ENCODE measurements at regions not wholly inside any gene's neighbourhood (a gene's known extent, or its start where the extent isn't known, plus 50 kb on each side); places are given as distances from the start of the nearest gene placed in this dataset.
"Not testable (repeated sequence)": the region's sequence is repeated elsewhere in the genome, so short reads cannot be mapped to it uniquely, and the experiment has no call there.

DNA sequence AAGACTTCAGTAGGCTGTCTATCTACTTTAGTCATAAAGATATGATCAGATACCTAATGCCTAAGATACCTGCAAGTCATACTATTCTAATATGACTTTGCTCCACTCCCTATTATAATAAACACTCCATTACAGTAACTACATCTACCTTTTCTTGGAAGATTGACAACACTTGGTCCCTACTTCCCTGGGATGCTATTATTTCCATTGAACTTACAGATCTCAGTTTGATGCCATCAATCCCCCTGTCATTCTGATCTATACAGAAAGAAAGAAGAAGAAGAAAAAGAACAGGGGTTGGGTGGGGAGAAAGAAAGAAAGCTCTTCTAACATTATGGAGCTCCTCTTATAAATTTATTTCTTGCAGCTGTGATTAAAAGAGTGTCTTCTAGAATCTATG, 889.1 kb upstream of the NRXN1 start:
- DNase-seq: no peak

DNA sequence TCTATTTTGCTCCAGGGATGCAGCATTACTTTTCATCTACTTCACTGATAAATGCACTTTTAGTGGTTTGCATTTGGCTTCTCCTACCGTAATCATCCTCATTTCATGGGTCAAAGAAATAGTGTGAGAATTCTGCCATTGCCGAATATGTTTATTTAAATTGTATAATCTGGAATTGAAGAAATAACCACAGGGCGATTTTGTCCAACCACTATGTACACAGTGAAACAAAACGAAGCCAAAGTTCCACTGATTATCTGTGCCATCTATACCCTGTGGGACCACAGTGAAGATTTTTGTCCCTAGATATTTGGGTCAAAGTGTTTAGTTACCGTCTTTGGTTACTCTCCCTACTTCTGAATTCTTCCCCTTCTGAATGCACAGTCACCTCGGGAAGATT, 888.6 kb upstream of the NRXN1 start:
- DNase-seq: no peak

DNA sequence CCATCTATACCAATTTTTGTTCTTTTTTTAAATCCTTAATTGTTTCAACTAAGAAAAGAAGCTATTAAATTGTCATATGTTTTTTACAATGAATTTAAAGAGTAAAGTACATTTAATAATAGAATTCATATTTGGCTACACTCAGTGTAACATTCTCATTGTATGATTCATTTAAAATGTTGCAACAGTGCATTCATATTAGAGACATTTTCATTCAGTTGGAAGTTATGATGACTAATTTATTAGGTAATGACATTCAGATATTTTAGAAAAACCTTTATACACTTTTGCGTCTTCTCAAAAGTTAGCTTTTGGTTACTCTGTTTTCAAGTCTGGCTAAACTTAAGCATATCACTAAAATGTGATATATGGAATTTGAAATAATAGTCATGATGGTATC, 887.5 kb upstream of the NRXN1 start:
- no peak for DNase-seq

DNA sequence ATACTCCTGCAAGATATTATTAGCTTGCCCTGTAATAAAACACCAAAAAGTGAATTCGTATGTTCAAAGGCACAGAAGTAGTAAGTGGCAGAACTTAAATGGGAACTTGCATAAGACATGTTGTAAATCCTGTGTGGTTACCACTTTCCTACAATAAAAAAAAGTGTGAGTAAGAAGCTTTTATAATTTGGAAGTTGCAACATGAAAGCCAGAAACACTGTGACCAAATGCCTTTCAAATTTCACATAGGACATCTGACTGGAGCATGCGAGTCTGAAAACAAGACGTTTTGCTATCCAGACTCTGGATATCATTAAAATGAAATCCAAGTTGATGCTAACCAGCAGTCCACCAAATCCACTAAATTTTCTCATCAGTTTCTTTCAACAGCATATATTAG, 886.2 kb upstream of the NRXN1 start:
- no peak for DNase-seq

DNA sequence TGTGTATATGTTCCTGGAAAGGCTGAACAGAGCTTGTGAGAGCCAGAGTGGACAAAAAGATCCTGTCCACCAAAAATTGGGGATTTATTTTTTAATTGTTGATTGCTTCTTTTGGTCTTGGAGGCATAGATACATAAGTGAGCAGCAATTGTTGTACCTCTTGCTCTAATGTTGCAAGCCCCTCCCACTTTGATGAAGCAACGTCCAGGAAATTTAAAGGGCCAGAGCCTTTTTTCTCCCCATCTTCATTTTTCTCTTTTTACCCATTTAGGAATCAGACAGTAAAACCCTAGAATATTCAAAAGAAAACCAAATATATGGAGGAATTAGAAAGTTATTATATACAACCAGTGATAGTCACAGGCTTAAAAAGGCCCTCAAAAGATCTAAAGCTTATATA, 871.8 kb upstream of the NRXN1 start:
- DNase-seq: no peak

DNA sequence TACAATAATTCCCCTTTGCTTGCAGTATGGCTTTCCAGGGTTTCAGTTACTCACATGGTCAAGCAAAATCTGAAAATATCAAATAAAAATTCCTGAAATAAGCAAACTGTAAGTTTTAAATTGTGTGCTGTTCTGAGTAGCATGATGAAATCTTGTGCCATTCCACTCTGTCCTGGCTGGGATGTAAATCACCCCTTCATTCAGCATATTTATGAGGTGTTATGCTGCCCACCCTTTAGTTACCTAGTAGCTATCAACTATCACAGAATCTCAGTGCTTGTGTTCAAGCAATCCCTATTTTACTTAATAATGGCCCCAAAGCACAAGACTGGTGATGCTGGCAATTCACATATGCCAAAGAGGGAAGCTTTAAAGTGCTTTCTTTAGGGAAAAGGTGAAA, 867.7 kb upstream of the NRXN1 start:
- no peak for DNase-seq

DNA sequence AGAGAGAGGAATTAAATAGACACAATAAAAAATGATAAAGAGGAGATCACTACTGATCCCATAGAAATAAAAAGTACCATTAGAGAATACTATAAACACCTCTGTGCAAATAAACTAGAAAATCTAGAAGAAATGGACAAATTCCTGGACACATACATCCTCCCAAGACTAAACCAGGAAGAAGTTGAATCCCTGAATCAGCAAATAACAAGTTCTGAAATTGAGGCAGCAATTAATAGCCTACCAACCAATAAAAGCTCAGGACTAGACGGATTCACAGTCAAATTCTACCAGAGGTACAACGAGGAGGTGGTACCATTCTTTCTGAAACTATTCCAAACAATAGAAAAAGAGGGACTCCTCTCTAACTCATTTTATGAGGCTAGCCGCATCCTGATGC, 862.7 kb upstream of the NRXN1 start:
- not testable (repeated sequence) for DNase-seq

DNA sequence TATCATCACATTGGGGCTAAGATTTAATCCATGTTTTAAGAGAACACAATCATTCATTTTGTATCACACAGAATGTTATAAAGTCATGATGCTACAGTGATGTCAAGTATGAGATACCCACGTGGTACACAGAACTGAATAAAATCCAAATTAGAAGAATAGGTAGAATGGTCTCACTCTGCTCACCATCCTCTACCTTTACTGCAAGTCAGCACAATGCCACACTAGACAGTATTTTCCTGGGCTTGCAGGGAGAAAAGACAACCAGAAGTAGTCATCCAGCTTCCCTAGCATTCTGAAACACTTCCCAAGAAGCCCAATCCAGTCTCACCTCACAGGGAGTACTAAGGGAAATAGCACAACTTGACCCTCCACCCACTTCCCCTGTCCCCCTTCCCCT, 856.2 kb upstream of the NRXN1 start:
- DNase-seq: no peak

DNA sequence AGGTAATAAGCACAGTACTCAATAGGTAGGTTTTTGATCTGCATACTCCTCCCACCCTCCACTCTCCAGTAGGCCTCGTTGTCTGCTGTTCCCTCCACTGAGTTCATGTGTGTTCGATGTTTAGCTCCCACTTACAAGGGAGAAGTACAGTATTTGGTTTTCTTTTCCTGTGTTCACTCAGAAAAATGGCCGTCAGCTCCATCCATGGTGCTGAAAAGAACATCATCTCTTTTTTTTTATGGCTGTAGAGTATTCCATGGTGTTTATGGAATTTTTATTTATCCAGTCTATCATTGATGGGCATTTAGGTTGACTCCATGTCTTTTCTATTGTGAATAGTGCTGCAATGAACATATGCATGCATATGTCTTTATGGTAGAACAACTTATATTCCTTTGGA, 849.7 kb upstream of the NRXN1 start:
- no peak for DNase-seq

DNA sequence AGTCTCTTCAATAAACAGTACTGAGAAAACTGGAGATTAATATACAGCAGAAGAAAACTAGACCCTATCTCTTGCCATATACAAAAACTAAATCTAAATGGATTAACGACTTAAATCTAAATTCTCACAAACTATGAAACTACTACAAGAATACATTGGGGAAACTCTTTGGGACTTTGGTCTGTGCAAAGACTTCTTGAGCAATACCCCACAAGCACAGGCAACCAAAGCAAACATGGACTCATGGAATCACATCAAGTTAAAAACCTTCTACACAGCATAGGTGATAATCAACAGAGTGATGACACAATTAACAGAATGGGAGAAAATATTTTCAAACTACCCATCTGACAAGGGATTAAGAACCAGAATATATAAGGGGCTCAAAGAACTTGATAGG, 848.2 kb upstream of the NRXN1 start:
- DNase-seq: no peak

DNA sequence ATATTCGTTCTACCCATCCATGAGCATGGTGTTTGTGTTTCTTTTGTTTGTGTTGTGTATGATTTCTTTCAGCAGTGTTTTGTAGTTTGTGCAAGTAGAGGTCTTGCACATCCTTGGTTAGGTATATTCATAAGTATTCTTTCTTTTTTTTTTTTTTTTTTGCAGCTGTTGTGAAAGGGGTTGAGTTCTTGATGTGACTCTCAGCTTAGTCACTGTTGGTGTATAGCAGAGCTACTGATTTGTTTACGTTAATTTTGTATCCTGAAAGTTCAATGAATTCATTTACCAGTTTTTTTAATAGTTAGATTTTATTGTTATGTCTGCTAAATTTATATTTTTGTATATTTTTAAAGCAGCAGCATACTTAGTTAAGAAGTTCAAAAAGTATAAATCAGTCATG, 834.4 kb upstream of the NRXN1 start:
- DNase-seq: no peak

DNA sequence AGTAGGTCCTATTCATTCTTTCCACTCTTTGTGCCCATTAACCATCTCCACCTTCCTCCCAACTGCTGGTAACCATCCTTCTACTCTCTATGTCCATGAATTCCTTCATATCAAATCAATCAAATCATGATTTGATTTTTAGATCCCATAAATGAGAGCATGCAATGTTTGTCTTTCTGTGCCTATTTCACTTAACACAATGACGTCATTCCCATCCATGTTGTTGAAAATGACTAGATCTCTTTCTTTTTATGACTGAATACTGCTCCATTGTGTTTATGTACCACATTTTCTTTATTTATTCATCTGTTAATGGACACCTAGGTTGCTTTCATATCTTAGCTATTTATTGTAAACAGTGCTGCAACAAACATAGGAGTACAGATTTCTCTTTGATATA, 827.3 kb upstream of the NRXN1 start:
- no peak for DNase-seq

DNA sequence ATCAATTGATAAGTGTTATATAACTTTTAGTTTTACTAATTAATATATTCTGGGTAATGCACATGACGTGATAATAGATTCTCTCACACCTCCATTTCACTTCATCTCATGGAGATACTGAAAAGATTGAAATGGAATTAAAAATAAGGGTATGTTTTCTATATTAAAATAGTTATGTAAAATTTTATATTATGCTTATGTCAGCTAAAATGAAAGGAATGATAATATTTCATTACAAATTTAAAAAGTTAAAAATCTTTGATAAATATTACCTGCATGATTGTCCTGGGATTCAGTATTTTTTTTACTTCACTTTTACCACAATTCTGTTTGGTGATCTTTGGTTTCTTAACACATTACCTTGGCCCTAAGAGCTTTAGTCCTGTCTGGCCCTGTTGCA, 823.8 kb upstream of the NRXN1 start:
- DNase-seq: no peak

DNA sequence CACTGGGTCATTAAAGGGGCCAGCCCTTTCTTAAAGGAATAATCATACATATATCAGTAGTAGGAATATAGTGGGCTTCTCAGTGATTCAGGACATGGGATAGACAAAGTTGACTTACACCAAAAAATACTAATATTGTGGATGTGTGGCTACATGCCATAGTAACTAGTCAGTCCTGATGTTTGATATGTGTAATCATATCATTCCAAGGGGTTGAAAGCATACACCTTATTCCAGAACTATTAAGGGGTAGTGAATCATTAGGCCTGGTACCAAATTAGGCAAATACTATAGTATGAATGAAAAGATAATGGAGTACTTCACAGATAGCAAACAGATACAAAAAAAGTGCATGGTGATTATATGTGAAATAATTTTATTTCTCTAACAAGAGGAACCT, 814.9 kb upstream of the NRXN1 start:
- no peak for DNase-seq

DNA sequence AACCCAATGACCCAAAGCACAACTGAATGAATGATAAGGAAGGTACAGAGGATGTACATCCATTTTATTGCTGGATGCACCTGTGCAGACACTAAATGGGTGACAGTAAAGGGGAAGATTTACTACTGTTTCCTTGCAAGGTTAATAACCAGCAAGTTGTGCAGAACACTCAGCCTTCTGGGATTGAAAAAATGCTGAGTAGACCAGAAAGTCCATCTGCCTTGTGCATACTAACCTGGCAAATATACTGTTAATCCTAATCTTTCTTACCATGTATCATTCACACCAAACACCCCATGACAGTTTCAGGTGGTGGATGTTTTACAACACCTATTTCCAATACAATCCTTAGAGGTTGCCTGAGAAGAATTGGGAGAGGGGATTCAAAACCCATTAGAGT, 814.1 kb upstream of the NRXN1 start:
- DNase-seq: no peak

DNA sequence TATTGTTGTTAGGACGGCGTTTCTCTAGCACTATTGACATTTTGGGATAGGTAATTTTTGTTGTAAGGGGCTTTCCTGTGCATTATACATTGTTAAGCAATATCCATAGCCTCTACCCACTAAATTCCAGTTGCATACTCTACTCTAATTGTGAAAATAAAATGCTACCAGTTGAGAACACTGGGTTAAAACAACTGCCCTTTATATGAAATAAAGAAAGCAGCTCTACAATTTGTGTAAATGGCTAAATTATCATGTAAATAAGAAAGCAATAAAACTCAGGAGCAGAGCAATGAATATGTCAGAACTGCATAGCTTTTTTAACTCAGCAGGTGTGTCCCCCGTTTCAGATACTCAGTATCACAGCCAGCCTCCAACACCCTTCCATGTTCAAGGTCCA, 812.7 kb upstream of the NRXN1 start:
- DNase-seq: no peak

DNA sequence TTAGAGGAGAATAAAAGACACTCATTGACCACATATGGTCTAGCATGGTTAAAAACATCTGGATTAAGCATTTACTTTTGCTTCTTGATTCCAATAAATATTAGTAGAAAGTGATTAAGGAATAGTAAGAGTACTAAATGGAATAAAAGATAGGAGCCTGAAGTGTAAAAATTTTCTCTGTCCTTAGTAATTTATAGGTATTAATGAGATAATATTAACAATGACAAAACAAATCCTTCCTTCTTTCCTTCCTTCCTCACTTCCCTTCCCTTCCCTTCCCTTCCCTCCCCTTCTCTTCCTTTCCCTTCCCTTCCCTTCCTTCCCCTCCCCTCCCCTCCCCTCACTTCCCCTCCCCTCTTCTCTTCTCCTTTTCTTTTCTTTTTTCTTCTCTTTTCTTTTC, 797.5 kb upstream of the NRXN1 start:
- DNase-seq: no peak

DNA sequence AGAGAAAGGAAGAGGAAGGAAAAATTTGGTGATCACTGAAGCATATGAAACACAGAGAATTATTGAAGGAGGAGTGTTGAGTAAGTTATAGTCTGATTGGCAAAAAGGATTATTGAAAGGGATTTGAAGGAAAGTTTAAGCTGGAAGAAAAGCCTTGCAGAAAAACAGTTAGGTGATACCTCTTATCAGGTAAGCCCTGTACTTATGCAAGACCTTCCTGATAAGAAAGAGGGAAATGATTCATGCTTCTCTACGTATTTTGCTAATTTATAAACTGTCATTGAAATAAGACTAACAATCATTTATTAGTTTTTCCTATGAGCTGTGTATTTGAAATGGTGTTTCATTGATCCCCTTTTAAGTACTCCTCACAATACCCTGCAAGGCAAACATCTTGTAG, 793.9 kb upstream of the NRXN1 start:
- no peak for DNase-seq

DNA sequence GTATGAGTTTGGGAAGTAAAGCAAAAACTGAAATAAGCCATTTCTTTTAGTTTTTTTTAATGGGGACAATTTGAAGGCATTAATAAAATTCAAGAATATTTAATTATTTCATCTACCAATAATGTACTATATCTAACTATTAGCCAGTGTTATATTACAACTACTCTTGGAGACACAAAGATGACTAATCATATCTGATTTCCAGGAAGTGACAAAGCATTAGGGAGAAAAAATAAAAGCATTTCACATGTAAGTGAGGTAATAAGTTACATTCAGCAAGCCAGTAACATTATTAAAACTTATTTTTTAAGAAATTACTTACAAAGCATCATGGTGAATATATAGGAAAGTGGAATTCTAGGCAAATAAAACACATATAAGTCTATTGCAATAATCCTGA, 781.3 kb upstream of the NRXN1 start:
- DNase-seq: no peak

DNA sequence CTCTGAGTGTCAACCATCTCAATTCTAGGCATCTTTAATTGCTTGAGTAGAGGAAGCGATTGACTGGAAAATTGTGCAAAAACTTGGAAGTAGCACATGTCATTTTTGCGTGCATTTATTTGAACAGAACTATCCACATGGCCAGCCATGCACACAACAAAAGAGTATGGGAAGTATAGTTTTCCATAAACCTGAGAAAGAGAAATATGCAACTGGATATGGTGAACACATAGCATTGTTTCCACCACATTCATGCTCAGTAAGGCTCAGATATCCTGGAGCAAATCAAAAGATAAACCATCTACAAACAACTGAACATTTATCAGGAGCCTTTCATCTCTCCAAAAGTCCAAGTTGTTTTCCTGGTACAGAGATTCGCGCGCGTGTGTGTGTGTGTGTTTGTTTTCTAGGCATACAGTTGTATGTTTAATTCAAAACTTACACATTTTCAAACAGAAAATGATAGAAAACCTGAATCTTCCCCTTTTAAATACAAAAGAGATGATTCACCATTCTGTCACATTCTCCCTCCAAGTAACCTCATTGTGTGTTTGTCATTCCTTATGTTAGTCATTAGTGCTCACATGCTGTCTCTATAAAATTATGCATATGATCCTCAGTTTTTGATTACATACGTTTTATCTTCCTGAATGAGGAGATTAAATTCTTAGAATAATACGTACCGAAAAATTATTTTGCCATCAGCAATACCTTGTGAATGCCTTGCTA, 780.4 kb upstream of the NRXN1 start:
- no peak for DNase-seq

DNA sequence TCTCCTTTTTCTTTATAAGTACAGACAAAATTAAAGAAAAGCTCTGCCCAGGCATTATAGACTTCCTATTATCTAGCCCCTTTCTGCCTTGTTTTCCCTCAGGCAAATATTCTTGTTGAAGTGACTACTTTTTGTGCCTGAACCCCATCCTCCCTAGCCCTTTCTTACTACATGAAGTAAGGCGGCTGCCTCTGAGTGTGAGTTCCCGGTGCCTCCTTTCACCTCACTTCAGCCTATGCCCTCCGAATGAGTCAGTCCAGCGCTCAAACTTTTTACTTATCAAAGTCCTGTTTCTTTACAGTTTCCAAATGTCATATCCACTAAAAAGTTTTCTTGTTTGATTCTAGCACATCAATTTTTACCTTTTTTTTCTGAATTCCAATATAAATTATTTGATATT, 778.3 kb upstream of the NRXN1 start:
- DNase-seq: no peak

DNA sequence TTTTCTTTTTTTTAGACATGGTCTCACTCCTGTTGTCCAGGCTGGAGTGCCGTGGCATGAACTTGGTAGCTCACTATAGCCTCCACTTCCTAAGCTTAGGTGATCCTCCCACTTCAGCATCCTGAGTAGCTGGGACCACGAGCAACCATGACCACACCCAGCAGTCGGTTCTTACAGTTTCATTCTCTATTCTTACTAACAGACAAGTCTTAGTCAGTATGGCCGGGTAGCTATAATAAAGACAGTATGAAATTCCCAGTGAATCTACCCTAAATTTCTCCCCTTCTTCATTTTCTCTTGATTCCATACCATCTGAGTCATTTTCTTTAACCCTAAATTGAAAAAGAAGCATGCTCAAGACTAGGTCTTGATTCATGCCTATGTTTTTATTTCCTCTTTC, 775.3 kb upstream of the NRXN1 start:
- no peak for DNase-seq

DNA sequence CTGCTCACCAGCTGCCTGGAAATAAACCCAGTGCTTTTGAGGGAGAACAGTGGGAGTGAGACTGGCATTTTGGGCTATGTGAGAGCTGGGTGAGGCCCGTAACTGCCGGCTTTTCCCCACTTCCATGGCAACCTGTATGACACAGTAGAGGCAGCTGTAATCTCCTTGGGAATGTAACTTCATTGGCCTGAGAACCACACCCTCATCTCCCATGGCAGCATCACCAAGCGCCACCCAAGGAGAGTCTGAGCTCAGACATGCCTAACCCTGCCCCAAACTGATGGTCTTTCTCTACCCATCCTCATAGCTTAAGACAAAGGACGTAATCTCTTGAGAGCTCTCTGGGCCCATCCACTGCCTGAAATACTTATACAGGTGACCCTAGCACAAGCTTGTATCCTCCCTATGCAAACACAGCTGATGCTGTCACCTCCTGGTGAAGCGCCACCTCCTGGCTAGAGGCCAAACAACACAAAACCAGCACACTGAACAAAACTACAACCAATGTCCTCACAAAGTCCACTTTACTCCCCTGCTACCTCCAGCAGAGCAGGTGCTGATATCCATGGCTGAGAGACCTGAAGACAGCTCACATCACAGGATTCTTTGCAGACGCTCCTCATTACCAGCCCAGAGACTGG, 763.4 kb upstream of the NRXN1 start:
- DNase-seq: peak; percentile 2

DNA sequence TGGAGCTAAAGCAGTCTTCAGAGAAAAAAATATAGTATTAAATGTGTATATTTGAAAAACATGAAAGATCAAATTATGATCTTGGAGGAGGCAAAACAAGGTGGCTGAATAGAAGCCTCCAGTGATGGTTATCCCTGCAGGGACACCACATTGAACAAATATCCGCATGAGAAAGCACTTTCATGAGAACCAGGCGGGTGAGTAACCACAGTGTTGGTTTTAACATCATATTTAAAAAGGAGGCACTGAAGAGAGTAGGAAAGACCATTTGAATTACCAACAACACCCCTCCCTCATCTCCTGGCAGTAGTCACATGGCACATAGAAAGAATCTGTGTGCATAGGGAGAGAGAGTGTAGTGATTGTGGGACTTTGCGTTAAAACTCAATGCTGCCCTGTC, 759.6 kb upstream of the NRXN1 start:
- no peak for DNase-seq

DNA sequence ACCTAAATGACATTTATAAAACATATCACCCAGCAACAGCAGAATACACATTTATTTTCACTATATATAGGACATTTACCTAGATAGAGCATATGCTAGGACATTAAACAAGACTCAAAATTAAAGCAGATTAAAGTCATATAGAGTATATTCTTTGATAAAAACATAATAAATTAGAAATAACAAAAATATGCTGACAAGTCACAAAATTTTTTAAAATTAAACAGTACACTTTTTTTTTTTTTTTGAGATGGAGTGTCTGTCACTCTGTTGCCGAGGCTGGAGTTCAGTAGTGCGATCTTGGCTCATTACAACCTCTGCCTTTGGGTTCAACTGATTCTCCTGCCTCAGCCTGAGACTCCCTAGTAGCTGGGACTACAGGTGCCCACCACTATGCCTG, 758.9 kb upstream of the NRXN1 start:
- DNase-seq: no peak

Data from stimulated activated CD4-positive, alpha-beta T cell treated with anti-CD3 and anti-CD28 coated beads, Interleukin-15, amount 100 ng/mL, for 24 hours (primary cell).